Spleen (tissue), 11 donors: ENCODE measurements at regions not wholly inside any gene's neighbourhood (a gene's known extent, or its start where the extent isn't known, plus 50 kb on each side); places are given as distances from the start of the nearest gene placed in this dataset.
A peak's percentile ranks its signal among the peaks of the same experiment; 100 is the strongest.

Experiments used
- DNase-seq: peaks from one replicate; pipeline ENCODE4 v3.0.0-alpha.2; 2020
- H3K27ac ChIP-seq, 8 donors: fragments of 200-600 bp; sonication (generic) in 7 of 8; 1 replicate in 4 of 8; 2 replicates in 4 of 8; pipeline versions ENCODE4 v1.5.0 to v1.8.0; 2016 to 2021; ENCODE audit warnings: inconsistent platforms in 4 of 8, mild to moderate bottlenecking in 4 of 8, moderate library complexity in 1 of 8
- H3K27me3 ChIP-seq, 7 donors: fragments of 200-600 bp; sonication (generic) in 6 of 7; replicated peaks in 1 of 7; 1 replicate in 4 of 7; 2 replicates in 3 of 7; pipeline versions ENCODE4 v1.5.0 to v1.8.0; 2016 to 2021; ENCODE audit warnings: inconsistent platforms in 3 of 7, mild to moderate bottlenecking in 1 of 7
- H3K36me3 ChIP-seq, 6 donors: fragments of 200-600 bp; sonication (generic) in 5 of 6; 1 replicate in 4 of 6; 2 replicates in 2 of 6; pipeline versions ENCODE4 v1.5.0 to v1.8.0; 2016 to 2021; ENCODE audit warnings: inconsistent platforms in 2 of 6
- H3K4me1 ChIP-seq, 6 donors: fragments of 200-600 bp; sonication (generic) in 5 of 6; 1 replicate in 3 of 6; 2 replicates in 3 of 6; pipeline versions ENCODE4 v1.5.0 to v1.8.0; 2016 to 2021; ENCODE audit warnings: inconsistent platforms in 3 of 6
- H3K4me3 ChIP-seq, 8 donors: fragments of 200-600 bp; sonication (generic) in 7 of 8; 1 replicate in 4 of 8; 2 replicates in 4 of 8; pipeline versions ENCODE4 v1.5.0 to v1.8.0; 2016 to 2021; ENCODE audit warnings: inconsistent platforms in 4 of 8, mild to moderate bottlenecking in 4 of 8, moderate library complexity in 2 of 8
- H3K9me3 ChIP-seq, 8 donors: fragments of 200-600 bp; sonication (generic) in 7 of 8; 1 replicate in 4 of 8; 2 replicates in 4 of 8; pipeline versions ENCODE4 v1.5.0 to v1.8.0; 2016 to 2021; ENCODE audit warnings: inconsistent platforms in 4 of 8
- POLR2A ChIP-seq, 3 donors: fragments of 450-650 bp; IDR thresholded peaks; one replicate each; pipeline ENCODE4 v1.5.1; 2017; ENCODE audit warnings: antibody characterized with exemption in 3 of 3, mild to moderate bottlenecking in 1 of 3
- POLR2AphosphoS5 ChIP-seq, 3 donors: sonication (generic); formaldehyde crosslinking; IDR thresholded peaks; one replicate each; pipeline ENCODE4 v1.5.1; 2017; ENCODE audit warnings: antibody characterized with exemption in 3 of 3
- WGBS, 5 donors: extraction: QIAGEN DNeasy Blood & Tissue Kit in 3 of 5; methylation state at CpG; one replicate each; pipeline versions ENCODE4 v1.1.5 to v1.1.7; 2013 to 2018; 5-methylcytosine and 5-hydroxymethylcytosine counted together
- intact Hi-C: fragments of 100-400 bp; cut with DNase I; formaldehyde crosslinking; loops from one replicate; pipeline ENCODE4 v1.15.0; 2023; ENCODE audit warnings: low total_unique reads
- TF ChIP-seq, protein P1 (sequence below), 11 experiments: fragments of 200-600 bp in 7 of 11; fragments of 450-650 bp in 4 of 11; sonication (generic) in 4 of 11; IDR thresholded peaks in 8 of 11; conservative IDR thresholded peaks in 3 of 11; 1 replicate in 7 of 11; 2 replicates in 4 of 11; pipeline versions ENCODE4 v1.4.0 to v1.8.0; 2016 to 2021; ENCODE audit warnings: antibody characterized with exemption in 11 of 11, inconsistent platforms in 4 of 11, mild to moderate bottlenecking in 1 of 11
- donor health status: healthy with polysubstance abuse.
- donor health status: DM: no; HTN: no; CAD: no; lungs with moderate emphysema.
- donor health status: DM: no; HTN: no; CAD: no.
- donor health status: Bipolar disorder and iron deficiency.
- donor health status: healthy.
- donor health status: DM: no; HTN: no; CAD: no.
- donor health status: DM: yes; HTN: yes; CAD: no.

DNA sequence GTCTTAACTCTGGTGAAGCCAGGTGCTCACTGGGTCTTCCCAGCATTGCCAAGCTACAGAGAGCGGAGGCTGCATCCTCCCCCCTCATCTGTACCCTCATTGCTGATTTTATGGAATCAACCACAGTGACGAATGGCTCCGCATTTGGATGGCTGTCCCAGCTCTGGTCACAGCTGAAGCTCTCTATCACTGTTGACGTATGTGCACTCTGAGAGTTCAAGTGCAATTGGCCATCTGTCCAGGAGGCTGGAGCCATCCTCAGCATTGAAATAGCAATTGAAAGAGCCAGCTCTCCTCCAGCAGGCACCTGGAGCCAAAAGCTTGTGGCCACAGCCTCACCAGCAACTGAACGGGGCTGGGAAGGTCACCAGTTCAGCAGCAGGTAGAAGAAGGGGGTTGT, 494.1 kb downstream of the TMEM114 start:
- Histone ChIP-seq H3K36me3 (no peaks in the 10 kb centered on the region), H3K27ac (no peak overlapping the region), H3K27me3 (no peaks in the 10 kb centered on the region), H3K4me1 (no peaks in the 10 kb centered on the region), H3K4me3 (no peak overlapping the region), H3K9me3 (peaks cover 0 to 36% (median 0%) of the 10 kb centered on the region in 8 donors)
- DNase-seq: no peak
- no peak for TF ChIP-seq POLR2A (IDR thresholded peaks at IDR 0.05)
- TF ChIP-seq, protein P1, sequence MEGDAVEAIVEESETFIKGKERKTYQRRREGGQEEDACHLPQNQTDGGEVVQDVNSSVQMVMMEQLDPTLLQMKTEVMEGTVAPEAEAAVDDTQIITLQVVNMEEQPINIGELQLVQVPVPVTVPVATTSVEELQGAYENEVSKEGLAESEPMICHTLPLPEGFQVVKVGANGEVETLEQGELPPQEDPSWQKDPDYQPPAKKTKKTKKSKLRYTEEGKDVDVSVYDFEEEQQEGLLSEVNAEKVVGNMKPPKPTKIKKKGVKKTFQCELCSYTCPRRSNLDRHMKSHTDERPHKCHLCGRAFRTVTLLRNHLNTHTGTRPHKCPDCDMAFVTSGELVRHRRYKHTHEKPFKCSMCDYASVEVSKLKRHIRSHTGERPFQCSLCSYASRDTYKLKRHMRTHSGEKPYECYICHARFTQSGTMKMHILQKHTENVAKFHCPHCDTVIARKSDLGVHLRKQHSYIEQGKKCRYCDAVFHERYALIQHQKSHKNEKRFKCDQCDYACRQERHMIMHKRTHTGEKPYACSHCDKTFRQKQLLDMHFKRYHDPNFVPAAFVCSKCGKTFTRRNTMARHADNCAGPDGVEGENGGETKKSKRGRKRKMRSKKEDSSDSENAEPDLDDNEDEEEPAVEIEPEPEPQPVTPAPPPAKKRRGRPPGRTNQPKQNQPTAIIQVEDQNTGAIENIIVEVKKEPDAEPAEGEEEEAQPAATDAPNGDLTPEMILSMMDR (IDR thresholded peaks at IDR 0.05 in 8 of 11, conservative IDR thresholded peaks at IDR 0.05 in 3 of 11): no peak
- no peak for TF ChIP-seq POLR2AphosphoS5 (IDR thresholded peaks at IDR 0.05)
- intact Hi-C loops: no loop called here
- 66 to 90% (median 82%) methylated on average over 5 of the region's 5 CpGs for WGBS, 5 donors

GRCh38 chr16:8094696-8095095, 495.6 kb downstream of the TMEM114 start:
- WGBS, 5 donors: 75 to 87% (median 80%) methylated on average over 5 of the region's 5 CpGs
- Histone ChIP-seq H3K27ac (no peak overlapping the region), H3K4me1 (no peaks in the 10 kb centered on the region), H3K36me3 (no peaks in the 10 kb centered on the region), H3K9me3 (peaks cover 0 to 32% (median 1%) of the 10 kb centered on the region in 8 donors), H3K27me3 (no peaks in the 10 kb centered on the region), H3K4me3 (no peak overlapping the region)
- TF ChIP-seq POLR2AphosphoS5 (IDR thresholded peaks at IDR 0.05) (no peak), POLR2A (IDR thresholded peaks at IDR 0.05) (no peak)
- TF ChIP-seq, protein P1 (IDR thresholded peaks at IDR 0.05 in 8 of 11, conservative IDR thresholded peaks at IDR 0.05 in 3 of 11): no peak
- no peak for DNase-seq
- intact Hi-C loops: no loop called here

DNA sequence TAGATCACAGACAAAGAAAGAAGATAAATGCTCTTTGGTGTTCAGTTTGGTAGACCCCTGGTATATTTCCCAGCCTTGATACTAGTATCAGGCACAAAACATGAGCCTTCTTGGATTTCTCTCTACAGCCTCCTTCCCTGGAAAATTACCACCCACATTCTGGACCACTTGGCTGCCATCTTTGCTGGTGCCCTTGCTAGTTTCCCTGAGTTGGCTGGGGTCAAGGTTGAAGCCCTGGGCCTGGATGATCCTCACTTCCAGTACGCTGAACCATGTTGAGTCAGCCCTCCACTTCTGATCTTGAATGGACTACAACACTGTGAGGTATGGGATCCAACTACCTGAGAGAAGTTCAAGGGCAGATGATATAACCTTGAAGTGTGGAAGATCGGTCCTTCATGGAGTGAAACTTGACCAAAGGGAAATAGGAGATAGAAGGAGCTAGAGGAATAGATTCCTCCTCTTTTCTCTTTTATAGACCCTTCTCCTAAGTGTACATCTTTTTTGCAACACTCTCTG, 501.4 kb downstream of the TMEM114 start:
- Histone ChIP-seq H3K27me3 (no peaks in the 10 kb centered on the region), H3K9me3 (peaks cover 0 to 13% (median 6%) of the 10 kb centered on the region in 8 donors), H3K4me3 (no peak overlapping the region), H3K36me3 (no peaks in the 10 kb centered on the region), H3K27ac (no peak overlapping the region), H3K4me1 (no peaks in the 10 kb centered on the region)
- 66 to 76% (median 70%) methylated on average over 2 of the region's 2 CpGs for WGBS, 5 donors
- TF ChIP-seq POLR2AphosphoS5 (IDR thresholded peaks at IDR 0.05): no peak
- no peak for TF ChIP-seq POLR2A (IDR thresholded peaks at IDR 0.05)
- TF ChIP-seq, protein P1 (IDR thresholded peaks at IDR 0.05 in 8 of 11, conservative IDR thresholded peaks at IDR 0.05 in 3 of 11): no peak
- intact Hi-C loops: no loop called here
- no peak for DNase-seq

- 27 to 52% (median 33%) methylated on average over 5 of the region's 5 CpGs for WGBS, 5 donors
- no peak overlapping the region for H3K4me3 ChIP-seq
- H3K27me3 ChIP-seq: no peaks in the 10 kb centered on the region
- H3K9me3 ChIP-seq: peaks cover 0 to 9% (median 6%) of the 10 kb centered on the region in 8 donors
- no peak for DNase-seq
- peak overlapping the region in 2 of 8 donors; percentile 8 to 16 for H3K27ac ChIP-seq
- TF ChIP-seq POLR2AphosphoS5 (IDR thresholded peaks at IDR 0.05): no peak
- intact Hi-C loops: no loop called here
- H3K4me1 ChIP-seq: no peaks in the 10 kb centered on the region
- no peaks in the 10 kb centered on the region for H3K36me3 ChIP-seq
These were observed 502.6 kb downstream of the TMEM114 start for GRCh38 chr16:8087597-8088289.
